GM13976 (cell line): ENCODE measurements at regions not wholly inside any gene's neighbourhood (a gene's known extent, or its start where the extent isn't known, plus 50 kb on each side); places are given as distances from the start of the nearest gene placed in this dataset.

Source experiments
- DNase-seq: peaks from one replicate; pipeline ENCODE4 v3.0.0; 2012; ENCODE audit warnings: low spot score
- in situ Hi-C: fragments of 300-500 bp; cut with MboI; formaldehyde crosslinking; loops from one replicate; pipeline ENCODE4 v1.12.0; 2022; ENCODE audit warnings: low sequenced_read_pairs, mixed read lengths, inconsistent platforms; ENCODE audit not compliant: unreplicated experiment
- TF ChIP-seq, protein P1 (sequence below): IDR thresholded peaks from 2 replicates; pipeline ENCODE4 v1.5.1; 2012; ENCODE audit warnings: borderline replicate concordance, mild to moderate bottlenecking; ENCODE audit not compliant: insufficient read depth; ENCODE audit errors: extremely low read depth, missing control alignments, control extremely low read depth

DNA sequence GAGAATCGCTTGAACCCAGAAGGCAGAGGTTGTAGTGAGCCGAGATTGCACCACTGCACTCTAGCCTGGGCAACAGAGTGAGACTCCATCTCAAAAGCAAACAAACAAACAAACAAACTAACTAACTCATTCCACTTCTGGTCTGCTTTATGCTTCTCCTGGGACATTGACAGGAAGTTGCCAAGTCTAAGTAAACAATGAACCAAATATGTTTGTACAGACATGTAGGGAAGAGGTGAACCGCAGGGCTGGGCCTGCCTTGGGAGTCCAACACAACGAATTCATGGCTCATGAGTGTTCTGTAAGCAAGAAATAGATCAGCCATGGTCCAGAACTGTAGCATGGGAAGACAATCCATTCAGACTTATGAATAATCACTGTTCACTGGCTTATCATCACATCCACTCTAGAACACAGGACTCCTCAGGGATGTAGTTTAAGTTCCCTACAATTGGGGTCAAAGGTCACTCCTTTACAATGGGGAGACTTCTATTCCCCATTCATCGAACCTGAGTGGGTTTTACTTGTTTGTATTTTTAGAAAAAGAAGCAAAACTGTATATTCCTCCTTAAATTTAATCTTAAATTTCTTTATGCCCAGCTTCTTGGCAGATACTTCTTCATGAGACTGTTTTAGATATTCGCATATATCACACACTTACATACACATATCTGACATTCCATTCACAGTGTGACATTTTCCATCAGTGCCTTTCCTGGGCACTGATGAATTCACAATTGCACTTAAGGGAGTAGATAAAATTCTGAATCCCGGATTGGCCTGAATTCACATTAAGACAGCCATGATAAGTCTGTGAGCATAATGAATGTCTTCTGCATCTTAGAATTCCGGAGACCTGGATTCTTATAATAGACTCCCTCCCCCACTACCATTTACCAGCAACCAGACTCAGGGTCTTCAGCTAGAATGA is 159.1 kb upstream of the EEPD1 start:
- in situ Hi-C loops, result loop anchor here (5.0 kb wide), 1 partner anchor 298 kb away; no protein-coding TSS in a partner anchor
- TF ChIP-seq, protein P1, sequence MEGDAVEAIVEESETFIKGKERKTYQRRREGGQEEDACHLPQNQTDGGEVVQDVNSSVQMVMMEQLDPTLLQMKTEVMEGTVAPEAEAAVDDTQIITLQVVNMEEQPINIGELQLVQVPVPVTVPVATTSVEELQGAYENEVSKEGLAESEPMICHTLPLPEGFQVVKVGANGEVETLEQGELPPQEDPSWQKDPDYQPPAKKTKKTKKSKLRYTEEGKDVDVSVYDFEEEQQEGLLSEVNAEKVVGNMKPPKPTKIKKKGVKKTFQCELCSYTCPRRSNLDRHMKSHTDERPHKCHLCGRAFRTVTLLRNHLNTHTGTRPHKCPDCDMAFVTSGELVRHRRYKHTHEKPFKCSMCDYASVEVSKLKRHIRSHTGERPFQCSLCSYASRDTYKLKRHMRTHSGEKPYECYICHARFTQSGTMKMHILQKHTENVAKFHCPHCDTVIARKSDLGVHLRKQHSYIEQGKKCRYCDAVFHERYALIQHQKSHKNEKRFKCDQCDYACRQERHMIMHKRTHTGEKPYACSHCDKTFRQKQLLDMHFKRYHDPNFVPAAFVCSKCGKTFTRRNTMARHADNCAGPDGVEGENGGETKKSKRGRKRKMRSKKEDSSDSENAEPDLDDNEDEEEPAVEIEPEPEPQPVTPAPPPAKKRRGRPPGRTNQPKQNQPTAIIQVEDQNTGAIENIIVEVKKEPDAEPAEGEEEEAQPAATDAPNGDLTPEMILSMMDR, result no peak
- DNase-seq, result no peak

DNA sequence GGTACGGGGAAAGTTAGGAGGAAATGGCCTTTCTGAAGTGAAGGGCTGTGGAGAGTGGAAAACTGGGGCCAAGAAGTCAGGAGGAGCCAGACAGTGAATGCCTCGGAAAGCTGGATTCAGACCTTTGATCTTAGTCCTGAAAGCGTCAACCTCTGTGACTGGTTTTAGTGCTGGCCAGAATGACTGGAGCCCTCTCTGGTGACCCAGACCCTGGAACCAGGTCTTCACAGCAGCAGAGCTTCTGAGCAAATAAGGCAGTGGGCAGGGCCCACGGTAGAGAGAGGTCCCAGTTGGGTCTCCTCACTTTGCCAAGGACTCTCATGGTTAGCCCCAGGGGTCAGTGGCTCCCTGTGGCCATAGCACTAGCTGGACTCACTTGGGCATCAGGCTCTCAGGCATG is 157.7 kb upstream of the EEPD1 start:
- in situ Hi-C loops, result no loop called here
- TF ChIP-seq, protein P1, result no peak
- DNase-seq, result no peak

DNA sequence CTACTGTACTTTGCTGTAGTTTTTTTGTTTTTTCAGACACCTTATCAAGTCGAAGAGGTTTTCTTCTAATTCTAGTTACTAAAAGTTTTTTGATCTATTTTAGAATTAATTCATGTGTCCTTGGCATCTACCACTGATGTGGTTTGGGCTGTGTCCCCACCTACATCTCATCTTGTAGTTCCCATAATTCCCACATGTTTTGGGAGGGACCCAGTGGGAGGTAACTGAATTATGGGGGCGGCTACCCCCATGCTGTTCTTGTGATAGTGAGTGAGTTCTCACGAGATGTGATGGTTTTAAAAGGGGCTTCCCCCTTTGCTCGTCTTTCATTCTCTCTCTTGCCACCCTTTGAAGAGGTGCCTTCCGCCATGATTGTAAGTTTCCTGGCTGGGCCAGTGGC is 154.6 kb upstream of the EEPD1 start:
- no peak for DNase-seq
- TF ChIP-seq, protein P1, result no peak
- in situ Hi-C loops, result no loop called here

DNA sequence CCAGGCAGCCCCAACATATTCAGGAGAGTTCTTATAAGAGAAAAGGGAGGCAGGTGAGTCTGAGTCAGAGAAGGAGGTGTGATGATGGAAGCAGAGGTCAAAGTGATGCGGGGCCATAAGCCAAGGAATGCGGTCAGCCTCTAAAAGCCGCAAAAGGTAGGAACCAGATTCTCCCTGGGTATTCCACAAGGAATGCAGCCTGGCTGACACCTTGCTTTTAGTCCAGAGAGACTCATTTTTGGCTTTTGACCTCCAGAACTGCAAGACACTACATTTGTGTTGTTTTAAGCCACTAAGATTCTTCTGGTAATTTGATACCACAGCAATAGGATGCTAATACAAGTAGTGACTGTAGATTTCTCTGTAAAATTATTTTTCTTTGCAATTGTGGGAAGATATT is 151.5 kb upstream of the EEPD1 start:
- in situ Hi-C loops, result no loop called here
- TF ChIP-seq, protein P1, result no peak

DNA sequence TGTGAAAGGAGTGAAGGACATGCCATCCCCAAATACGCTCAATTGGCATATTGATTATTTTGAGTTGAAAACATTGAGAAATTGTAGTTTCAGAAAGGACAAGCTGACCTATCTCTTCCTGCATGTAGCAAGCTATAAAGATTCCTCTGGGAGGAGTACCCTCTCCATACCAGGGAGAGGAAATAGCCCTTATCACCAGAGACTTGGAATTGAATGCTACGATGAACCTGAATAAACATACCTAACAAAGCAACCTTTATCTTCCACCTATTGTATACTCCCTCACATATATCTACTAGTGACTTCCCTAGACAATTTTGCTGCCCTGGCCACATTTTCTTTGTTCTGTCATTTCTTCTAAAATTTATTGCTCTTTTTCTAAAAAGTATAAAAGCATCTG is 150.2 kb upstream of the EEPD1 start:
- TF ChIP-seq, protein P1, result no peak
- DNase-seq, result no peak
- in situ Hi-C loops, result no loop called here

More for the DNA sequence above, 151.5 kb upstream of the EEPD1 start:
- no peak for DNase-seq

DNA sequence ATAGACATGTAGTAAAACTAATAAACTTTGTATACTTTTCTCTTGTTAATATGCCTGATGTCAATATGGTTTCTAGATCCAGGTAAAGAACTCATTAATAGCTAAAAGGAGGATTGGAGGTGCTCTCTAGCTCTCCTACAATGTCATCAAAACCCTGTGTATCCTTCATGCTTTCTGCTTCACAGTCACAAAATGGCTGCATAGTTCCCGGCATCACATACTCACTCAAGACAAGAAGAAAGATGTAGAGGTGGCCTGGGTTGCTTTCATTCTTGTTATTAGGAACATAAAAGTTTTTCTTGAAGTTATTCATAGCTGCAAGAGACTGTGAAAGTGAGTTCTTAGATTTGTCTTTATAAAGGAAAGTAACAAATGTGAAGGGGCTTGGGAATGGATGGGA is 149.7 kb upstream of the EEPD1 start:
- TF ChIP-seq, protein P1, result no peak
- in situ Hi-C loops, result no loop called here

DNA sequence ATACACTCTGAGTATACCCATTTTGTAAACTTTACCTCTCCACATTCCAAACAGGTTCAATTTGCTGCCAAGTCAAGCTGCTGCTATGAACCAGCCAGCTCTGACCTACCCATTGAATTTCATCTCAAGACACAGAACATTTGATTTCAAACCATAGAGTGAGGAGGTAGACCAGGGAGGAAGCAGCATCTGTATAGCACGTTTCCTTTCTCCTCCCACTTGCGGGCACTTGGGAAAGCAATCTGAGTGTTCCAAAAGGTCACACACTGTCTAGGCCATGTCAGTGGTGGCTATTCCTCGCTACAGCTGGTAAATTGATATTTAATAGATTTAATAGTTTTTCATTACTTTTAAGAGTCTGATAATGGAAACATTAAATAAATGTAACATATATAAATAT is 147.8 kb upstream of the EEPD1 start:
- in situ Hi-C loops, result no loop called here
- DNase-seq, result no peak
- TF ChIP-seq, protein P1, result no peak

More for the DNA sequence above, 149.7 kb upstream of the EEPD1 start:
- DNase-seq, result no peak
